A549 (cell line): ENCODE measurements at regions not wholly inside any gene's neighbourhood (a gene's known extent, or its start where the extent isn't known, plus 50 kb on each side); places are given as distances from the start of the nearest gene placed in this dataset.

Source experiments
- ATAC-seq, 2 experiments: fragments of 200-7000 bp in 1 of 2; fragments of >200 bp in 1 of 2; cut with Nextera tagmentation in 1 of 2; cut with Tn5 transposase in 1 of 2; 3 replicates each; pipeline versions ENCODE4 v1.8.0 to v1.9.1; 2018 to 2020; ENCODE audit warnings: mild to moderate bottlenecking in 1 of 2, moderate library complexity in 1 of 2
- CTCF ChIA-PET: fragments of 300-600 bp; sonication (Branson Sonifier 250); formaldehyde crosslinking; extraction: SDS; loops from one replicate; lab custom pipeline; 2021; ENCODE audit warnings: antibody characterized with exemption, inconsistent platforms; lab: Yijun Ruan, JAX
- POLR2A ChIA-PET: fragments of 350-600 bp; formaldehyde crosslinking; extraction: SDS; loops from one replicate; lab custom pipeline; 2021; ENCODE audit warnings: antibody characterized with exemption, inconsistent platforms; lab: Yijun Ruan, JAX
- DNase-seq, 2 experiments: peaks; one replicate each; pipeline versions ENCODE4 v3.0.0 to v3.0.0-alpha.2; 2011 to 2016; ENCODE audit warnings: low read depth in 1 of 2, low spot score in 1 of 2
- FAIRE-seq: peaks from 2 replicates; lab custom pipeline; 2011; peaks lifted over from hg19 to GRCh38; lab: Jason Lieb, UNC
- H3K27ac ChIP-seq, 2 experiments: fragments of >200 bp; sonication (Bioruptor Twin); formaldehyde crosslinking; 3 replicates each; pipeline ENCODE4 v1.5.1; 2016 to 2017
- H3K4me1 ChIP-seq: fragments of >200 bp; sonication (Bioruptor Twin); formaldehyde crosslinking; 3 replicates; pipeline ENCODE4 v1.6.1; 2016
- H3K4me2 ChIP-seq: fragments of >200 bp; sonication (Bioruptor Twin); formaldehyde crosslinking; 3 replicates; pipeline ENCODE4 v1.6.1; 2016
- H3K4me3 ChIP-seq: fragments of >200 bp; sonication (Bioruptor Twin); formaldehyde crosslinking; 3 replicates; pipeline ENCODE4 v1.5.1; 2016
- H3K9me3 ChIP-seq: fragments of >200 bp; sonication (Bioruptor Twin); formaldehyde crosslinking; 3 replicates; pipeline ENCODE4 v1.6.1; 2016
- BHLHE40 ChIP-seq: IDR thresholded peaks from 2 replicates; pipeline ENCODE4 v1.6.1; 2012; ENCODE audit warnings: low read depth, low read length, inconsistent platforms
- EHMT2 ChIP-seq: fragments of 200-600 bp; sonication (generic); IDR thresholded peaks from 2 replicates; pipeline ENCODE4 v1.6.1; 2016; ENCODE audit warnings: antibody characterized with exemption, low read depth, mild to moderate bottlenecking, moderate library complexity
- ELK1 ChIP-seq: fragments of 150-350 bp; IDR thresholded peaks from 2 replicates; pipeline ENCODE4 v1.6.1; 2014; ENCODE audit warnings: low read depth, mild to moderate bottlenecking, low read length
- FOXS1 ChIP-seq: fragments of 250-450 bp; sonication (Bioruptor Pico); IDR thresholded peaks from 2 replicates; pipeline ENCODE4 v1.5.0; 2020; ENCODE audit warnings: mild to moderate bottlenecking, moderate library complexity
- HDAC2 ChIP-seq: fragments of 200-600 bp; sonication (generic); IDR thresholded peaks from 2 replicates; pipeline ENCODE4 v1.6.1; 2016
- HMGXB4 ChIP-seq: fragments of 250-450 bp; sonication (Bioruptor Pico); IDR thresholded peaks from 2 replicates; pipeline ENCODE4 v1.5.0; 2021; ENCODE audit warnings: mild to moderate bottlenecking, moderate library complexity, borderline replicate concordance
- HOXA7 ChIP-seq: fragments of 250-450 bp; sonication (Bioruptor Pico); IDR thresholded peaks from 2 replicates; pipeline ENCODE4 v1.5.0; 2020; ENCODE audit warnings: mild to moderate bottlenecking, moderate library complexity
- HOXB13 ChIP-seq: fragments of 250-450 bp; sonication (Bioruptor Pico); IDR thresholded peaks from 2 replicates; pipeline ENCODE4 v1.5.0; 2020; ENCODE audit warnings: low read depth, mild to moderate bottlenecking, moderate library complexity
- JUNB ChIP-seq: fragments of >200 bp; sonication (Bioruptor Twin); formaldehyde crosslinking; IDR thresholded peaks from 2 replicates; pipeline ENCODE4 v1.6.1; 2016
- KDM1A ChIP-seq: fragments of 200-600 bp; sonication (generic); IDR thresholded peaks from 2 replicates; pipeline ENCODE4 v1.6.1; 2016; ENCODE audit warnings: low read depth, mild to moderate bottlenecking
- KDM5A ChIP-seq: fragments of 200-600 bp; sonication (generic); IDR thresholded peaks from 2 replicates; pipeline ENCODE4 v1.6.1; 2016; ENCODE audit warnings: antibody characterized with exemption, mild to moderate bottlenecking
- MYC ChIP-seq: IDR thresholded peaks from 2 replicates; pipeline ENCODE4 v1.6.1; 2012; ENCODE audit warnings: mild to moderate bottlenecking, inconsistent platforms, low read length, improper control_type of control experiment, borderline replicate concordance
- NR3C1 ChIP-seq: fragments of >200 bp; sonication (Bioruptor Twin); formaldehyde crosslinking; IDR thresholded peaks from 3 replicates; pipeline ENCODE4 v1.6.1; 2017
- PHF8 ChIP-seq: fragments of 200-600 bp; sonication (generic); IDR thresholded peaks from 2 replicates; pipeline ENCODE4 v1.6.1; 2016; ENCODE audit warnings: low read depth, mild to moderate bottlenecking, antibody characterized with exemption, moderate library complexity, borderline replicate concordance
- RARB ChIP-seq: fragments of 250-450 bp; sonication (Bioruptor Pico); IDR thresholded peaks from 2 replicates; pipeline ENCODE4 v1.8.0; 2021; ENCODE audit warnings: mild to moderate bottlenecking, moderate library complexity
- TP53 ChIP-seq: fragments of 250-450 bp; sonication (Bioruptor Pico); IDR thresholded peaks from 2 replicates; pipeline ENCODE4 v1.5.0; 2021; ENCODE audit warnings: mild to moderate bottlenecking, moderate library complexity
- ZSCAN20 ChIP-seq: fragments of 250-450 bp; sonication (Bioruptor Pico); IDR thresholded peaks from 2 replicates; pipeline ENCODE4 v1.8.0; 2022; ENCODE audit warnings: mild to moderate bottlenecking, moderate library complexity
- WGBS: methylation state at CpG from one replicate; pipeline ENCODE4 v1.1.6; 2017; ENCODE audit errors: missing lambda C conversion rate; 5-methylcytosine and 5-hydroxymethylcytosine counted together
- TF ChIP-seq, protein P1 (sequence below): IDR thresholded peaks from 2 replicates; pipeline ENCODE4 v1.6.1; 2012
- TF ChIP-seq, protein P2 (sequence below): IDR thresholded peaks from 2 replicates; pipeline ENCODE4 v1.6.1; 2012; ENCODE audit warnings: low read depth, borderline replicate concordance
- TF ChIP-seq, protein P3 (sequence below): fragments of 250-450 bp; sonication (Bioruptor Pico); IDR thresholded peaks from 2 replicates; pipeline ENCODE4 v1.5.0; 2020; ENCODE audit warnings: low read depth, mild to moderate bottlenecking, moderate library complexity

GRCh38 chr18:2009942-2010697 is 561.2 kb downstream of the METTL4 start:
- no peak overlapping the region for H3K27ac ChIP-seq
- FAIRE-seq = no peak
- ChIA-PET CTCF (interaction anchor here (1.0 kb wide), 1 partner anchor 12 kb away, joined by 3 read pairs; no protein-coding TSS in a partner anchor), POLR2A (no interaction called here)
- no peaks in the 10 kb centered on the region for H3K9me3 ChIP-seq
- no peak for ATAC-seq
- H3K4me2 ChIP-seq = no peak overlapping the region
- TF ChIP-seq TP53 (no peak), FOXS1 (CRISPR knock-in tag) (no peak)
- 0% methylated on average over 2 of the region's 2 CpGs for WGBS
- H3K4me1 ChIP-seq = no peaks in the 10 kb centered on the region
- H3K4me3 ChIP-seq = no peak overlapping the region
- no peak for DNase-seq

DNA sequence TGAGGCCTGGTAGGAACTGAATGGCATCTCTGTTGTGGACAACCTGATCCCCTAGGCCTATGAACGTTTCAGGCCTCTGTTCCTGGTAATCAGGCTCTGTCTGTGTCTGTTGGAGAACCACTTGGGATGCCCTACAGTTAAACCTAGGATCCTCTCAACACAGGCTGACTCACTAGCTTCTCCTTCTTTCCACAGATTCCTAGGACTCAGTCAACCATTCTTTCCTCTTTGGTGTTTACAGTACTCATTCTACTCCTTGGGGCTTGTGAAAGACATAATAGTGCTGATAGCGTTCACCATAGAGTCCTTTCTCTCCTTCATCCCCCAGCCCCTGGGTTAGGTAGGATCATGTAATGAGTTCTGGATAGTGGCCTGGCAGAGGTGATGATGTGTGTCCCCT is 544.3 kb downstream of the METTL4 start:
- DNase-seq (no peak), FAIRE-seq (no peak), ATAC-seq (no peak)
- Histone ChIP-seq H3K9me3 (no peaks in the 10 kb centered on the region), H3K4me2 (no peak overlapping the region), H3K27ac (no peak overlapping the region), H3K4me3 (no peak overlapping the region), H3K4me1 (no peaks in the 10 kb centered on the region)
- ChIA-PET POLR2A (no interaction called here), CTCF (no interaction called here)
- TF ChIP-seq MYC = no peak
- TF ChIP-seq RARB (CRISPR knock-in tag) = no peak
- TF ChIP-seq ZSCAN20 (CRISPR knock-in tag) = no peak
- TF ChIP-seq HMGXB4 (CRISPR knock-in tag) = no peak
- no peak for TF ChIP-seq PHF8
- TF ChIP-seq, protein P1, sequence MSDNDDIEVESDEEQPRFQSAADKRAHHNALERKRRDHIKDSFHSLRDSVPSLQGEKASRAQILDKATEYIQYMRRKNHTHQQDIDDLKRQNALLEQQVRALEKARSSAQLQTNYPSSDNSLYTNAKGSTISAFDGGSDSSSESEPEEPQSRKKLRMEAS = no peak
- no peak for TF ChIP-seq JUNB
- WGBS = 0% methylated on average over 2 of the region's 2 CpGs

GRCh38 chr18:2027756-2028155 is 543.5 kb downstream of the METTL4 start:
- DNase-seq = no peak
- ChIA-PET CTCF (no interaction called here), POLR2A (no interaction called here)
- Histone ChIP-seq H3K27ac (no peak overlapping the region), H3K4me2 (no peak overlapping the region), H3K9me3 (no peaks in the 10 kb centered on the region), H3K4me1 (no peaks in the 10 kb centered on the region), H3K4me3 (no peak overlapping the region)
- no peak for ATAC-seq
- no peak for TF ChIP-seq KDM1A
- TF ChIP-seq HOXA7 (CRISPR knock-in tag) = no peak
- no peak for FAIRE-seq

GRCh38 chr18:2028986-2029385 is 542.3 kb downstream of the METTL4 start:
- no peak for TF ChIP-seq ELK1
- TF ChIP-seq EHMT2 = no peak
- no peak for TF ChIP-seq NR3C1
- TF ChIP-seq, protein P2, sequence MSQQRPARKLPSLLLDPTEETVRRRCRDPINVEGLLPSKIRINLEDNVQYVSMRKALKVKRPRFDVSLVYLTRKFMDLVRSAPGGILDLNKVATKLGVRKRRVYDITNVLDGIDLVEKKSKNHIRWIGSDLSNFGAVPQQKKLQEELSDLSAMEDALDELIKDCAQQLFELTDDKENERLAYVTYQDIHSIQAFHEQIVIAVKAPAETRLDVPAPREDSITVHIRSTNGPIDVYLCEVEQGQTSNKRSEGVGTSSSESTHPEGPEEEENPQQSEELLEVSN = no peak
- TF ChIP-seq HOXB13 = no peak
- no peak for TF ChIP-seq BHLHE40
- TF ChIP-seq KDM5A = no peak
- no peak for TF ChIP-seq HDAC2
- TF ChIP-seq, protein P3, sequence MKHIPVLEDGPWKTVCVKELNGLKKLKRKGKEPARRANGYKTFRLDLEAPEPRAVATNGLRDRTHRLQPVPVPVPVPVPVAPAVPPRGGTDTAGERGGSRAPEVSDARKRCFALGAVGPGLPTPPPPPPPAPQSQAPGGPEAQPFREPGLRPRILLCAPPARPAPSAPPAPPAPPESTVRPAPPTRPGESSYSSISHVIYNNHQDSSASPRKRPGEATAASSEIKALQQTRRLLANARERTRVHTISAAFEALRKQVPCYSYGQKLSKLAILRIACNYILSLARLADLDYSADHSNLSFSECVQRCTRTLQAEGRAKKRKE (CRISPR knock-in tag) = no peak
- TF ChIP-seq, all 56 proteins: peak for 0
- ChIA-PET CTCF (no interaction called here), POLR2A (no interaction called here)
- Histone ChIP-seq H3K4me1 (no peaks in the 10 kb centered on the region), H3K27ac (no peak overlapping the region), H3K4me2 (no peak overlapping the region), H3K4me3 (no peak overlapping the region), H3K9me3 (no peaks in the 10 kb centered on the region)
- WGBS = 8% methylated on average over 3 of the region's 3 CpGs
- DNase-seq = no peak
- no peak for ATAC-seq
- FAIRE-seq = no peak
